HG03175 (cell line): ENCODE measurements at regions not wholly inside any gene's neighbourhood (a gene's known extent, or its start where the extent isn't known, plus 50 kb on each side); places are given as distances from the start of the nearest gene placed in this dataset.
"Not testable (repeated sequence)": the region's sequence is repeated elsewhere in the genome, so short reads cannot be mapped to it uniquely, and the experiment has no call there.

Source experiments
- ATAC-seq: cut with Tn5 transposase; IDR thresholded peaks from one replicate; pipeline ENCODE4 v1.9.1; 2021; ENCODE audit warnings: mild to moderate bottlenecking, moderate library complexity; ENCODE audit not compliant: unreplicated experiment

GRCh38 chr4:159410076-159410777 lies 307.3 kb downstream of the RAPGEF2 start:
- ATAC-seq = no peak

GRCh38 chr4:159410891-159411290 lies 308.0 kb downstream of the RAPGEF2 start:
- no peak for ATAC-seq

GRCh38 chr4:159413306-159413943 lies 310.5 kb downstream of the RAPGEF2 start:
- ATAC-seq = no peak

- ATAC-seq = no peak
These were observed 311.4 kb downstream of the RAPGEF2 start for GRCh38 chr4:159414305-159414704.

GRCh38 chr4:159416073-159416472 lies 313.2 kb downstream of the RAPGEF2 start:
- no peak for ATAC-seq

GRCh38 chr4:159416996-159417395 lies 314.1 kb downstream of the RAPGEF2 start:
- no peak for ATAC-seq

- no peak for ATAC-seq
These were observed 317.5 kb downstream of the RAPGEF2 start for GRCh38 chr4:159420162-159421057.

GRCh38 chr4:159421058-159421419 lies 318.2 kb downstream of the RAPGEF2 start:
- not testable (repeated sequence) for ATAC-seq

- no peak for ATAC-seq
These were observed 319.1 kb downstream of the RAPGEF2 start for GRCh38 chr4:159422019-159422418.

- ATAC-seq = no peak
These were observed 319.7 kb downstream of the RAPGEF2 start for GRCh38 chr4:159422626-159423025.

- ATAC-seq = no peak
These were observed 322.9 kb downstream of the RAPGEF2 start for GRCh38 chr4:159425737-159426305.

- no peak for ATAC-seq
These were observed 325.4 kb downstream of the RAPGEF2 start for GRCh38 chr4:159428293-159428692.

GRCh38 chr4:159428975-159429692 lies 326.3 kb downstream of the RAPGEF2 start:
- ATAC-seq = no peak

- no peak for ATAC-seq
These were observed 326.8 kb downstream of the RAPGEF2 start for GRCh38 chr4:159429693-159430035.

- ATAC-seq = no peak
These were observed 328.0 kb downstream of the RAPGEF2 start for GRCh38 chr4:159430896-159431295.

GRCh38 chr4:159432436-159432835 lies 329.6 kb downstream of the RAPGEF2 start:
- no peak for ATAC-seq

- no peak for ATAC-seq
These were observed 330.5 kb downstream of the RAPGEF2 start for GRCh38 chr4:159433337-159433736.

GRCh38 chr4:159434114-159434870 lies 331.4 kb downstream of the RAPGEF2 start:
- no peak for ATAC-seq

- no peak for ATAC-seq
These were observed 332.0 kb downstream of the RAPGEF2 start for GRCh38 chr4:159434871-159435241.

- no peak for ATAC-seq
These were observed 332.7 kb downstream of the RAPGEF2 start for GRCh38 chr4:159435561-159436023.
